Ovary (tissue), 3 donors: ENCODE measurements at regions not wholly inside any gene's neighbourhood (a gene's known extent, or its start where the extent isn't known, plus 50 kb on each side); places are given as distances from the start of the nearest gene placed in this dataset.

ENCODE experiments used
- CTCF ChIP-seq, 3 donors: fragments of 450-650 bp in 2 of 3; fragments of 200-600 bp in 1 of 3; IDR thresholded peaks; one replicate each; pipeline versions ENCODE4 v1.5.1 to v1.8.0; 2016 to 2022; ENCODE audit warnings: antibody characterized with exemption in 3 of 3, mild to moderate bottlenecking in 1 of 3
- EP300 ChIP-seq: sonication (generic); formaldehyde crosslinking; IDR thresholded peaks from one replicate; pipeline ENCODE4 v1.6.1; 2017; ENCODE audit warnings: antibody characterized with exemption
- POLR2A ChIP-seq: fragments of 450-650 bp; IDR thresholded peaks from one replicate; pipeline ENCODE4 v1.6.1; 2017; ENCODE audit warnings: antibody characterized with exemption, mild to moderate bottlenecking, moderate library complexity
- donor health status: DM: no; HTN: no; CAD: no.

GRCh38 chr6:170044836-170045562 lies 245.9 kb downstream of the DLL1 start:
- no peak for TF ChIP-seq CTCF (IDR thresholded peaks at IDR 0.05)
- TF ChIP-seq POLR2A, result no peak
- no peak for TF ChIP-seq EP300
